GM19468 (cell line): ENCODE measurements at regions not wholly inside any gene's neighbourhood (a gene's known extent, or its start where the extent isn't known, plus 50 kb on each side); places are given as distances from the start of the nearest gene placed in this dataset.

Experiments used
- ATAC-seq: cut with Tn5 transposase; IDR thresholded peaks from one replicate; pipeline ENCODE4 v1.9.1; 2021; ENCODE audit warnings: mild to moderate bottlenecking, moderate library complexity, moderate number of reproducible peaks; ENCODE audit not compliant: unreplicated experiment; ENCODE audit errors: extremely low read depth

GRCh38 chr12:115185506-115185905 is 501.5 kb upstream of the TBX3 start:
- ATAC-seq = no peak

GRCh38 chr12:115183752-115184151 is 499.8 kb upstream of the TBX3 start:
- no peak for ATAC-seq

DNA sequence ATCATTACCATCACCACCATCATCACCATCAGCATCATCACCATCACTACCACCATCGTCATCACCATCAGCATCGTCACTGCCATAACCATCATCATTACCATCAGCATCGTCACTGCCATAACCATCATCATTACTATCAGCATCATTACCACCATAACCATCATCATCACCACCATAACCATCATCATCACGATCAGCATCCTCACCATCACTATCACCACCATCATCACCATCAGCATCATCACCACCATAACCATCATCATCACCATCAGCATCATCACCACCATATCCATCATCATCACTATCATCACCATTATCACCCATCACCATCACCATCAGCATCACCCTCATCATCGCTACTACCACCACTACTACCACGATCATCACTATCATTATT is 493.9 kb upstream of the TBX3 start:
- no peak for ATAC-seq

- ATAC-seq = no peak
Measured at GRCh38 chr12:115176741-115177400, 492.9 kb upstream of the TBX3 start.

DNA sequence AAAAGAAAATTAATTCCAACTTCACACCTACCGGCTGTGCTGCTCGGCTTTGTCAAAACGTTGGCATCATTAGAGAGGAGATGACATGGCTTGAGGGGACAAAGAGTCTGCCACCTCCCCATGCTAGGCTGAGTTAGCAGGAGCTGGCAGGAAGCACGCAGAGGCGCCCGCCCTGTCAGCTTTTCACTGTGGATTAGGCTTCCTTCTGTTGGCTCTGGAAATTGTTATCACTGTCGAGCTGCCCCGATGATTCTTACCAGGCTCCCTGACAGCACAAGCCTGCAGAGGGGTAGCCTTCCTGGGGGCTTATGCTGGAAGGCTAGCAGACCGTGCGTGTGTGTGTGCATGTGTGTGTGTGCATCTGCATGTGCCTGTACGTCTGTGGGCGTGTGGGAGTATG is 490.9 kb upstream of the TBX3 start:
- no peak for ATAC-seq

GRCh38 chr12:115172521-115172920 is 488.5 kb upstream of the TBX3 start:
- ATAC-seq = no peak

GRCh38 chr12:115169981-115170380 is 486.0 kb upstream of the TBX3 start:
- ATAC-seq = no peak

GRCh38 chr12:115166698-115167315 is 482.8 kb upstream of the TBX3 start:
- no peak for ATAC-seq

- ATAC-seq = no peak
Measured at GRCh38 chr12:115163710-115164109, 479.7 kb upstream of the TBX3 start.

DNA sequence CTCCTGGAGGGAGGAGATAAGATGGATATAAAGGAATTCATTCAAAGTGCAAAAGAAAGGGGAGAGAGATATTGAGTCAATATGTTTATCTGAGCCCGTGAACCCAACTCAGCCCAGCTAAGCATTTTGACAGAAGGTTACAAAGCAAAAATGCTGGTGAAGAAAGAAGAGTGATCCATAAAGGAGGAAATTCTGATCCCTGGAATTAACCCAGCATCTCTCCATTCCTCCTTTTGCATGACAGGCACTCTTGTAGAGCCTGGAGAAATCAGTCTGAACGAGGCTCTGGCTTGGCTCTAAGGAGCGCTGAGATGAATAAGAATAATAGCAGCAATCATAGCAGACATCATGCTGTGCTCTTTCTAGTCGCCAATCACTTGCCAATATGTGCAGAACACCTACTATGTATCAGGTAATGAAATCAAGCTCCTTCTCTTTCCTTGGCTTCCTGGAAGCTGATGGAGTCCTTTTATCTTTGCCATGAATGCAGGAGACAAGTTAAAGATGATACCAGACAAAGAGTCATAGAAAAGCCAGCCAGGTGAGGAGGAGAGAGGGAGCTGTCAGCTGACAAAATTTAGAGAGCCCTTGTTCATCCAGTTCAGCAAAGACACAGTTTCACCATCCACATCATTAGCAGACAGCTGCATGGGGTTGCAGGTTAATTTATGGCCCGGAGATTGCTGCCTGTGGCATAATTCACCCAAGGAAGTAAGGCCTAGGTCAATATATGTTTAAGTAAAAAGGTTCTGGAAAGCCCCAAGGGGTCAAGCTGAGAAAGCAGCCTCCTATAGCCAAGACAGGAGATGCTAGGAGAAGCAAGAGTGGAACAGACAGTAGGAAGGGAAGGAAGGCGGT is 476.5 kb upstream of the TBX3 start:
- ATAC-seq = no peak

- ATAC-seq = no peak
Measured at GRCh38 chr12:115158816-115159215, 474.8 kb upstream of the TBX3 start.

DNA sequence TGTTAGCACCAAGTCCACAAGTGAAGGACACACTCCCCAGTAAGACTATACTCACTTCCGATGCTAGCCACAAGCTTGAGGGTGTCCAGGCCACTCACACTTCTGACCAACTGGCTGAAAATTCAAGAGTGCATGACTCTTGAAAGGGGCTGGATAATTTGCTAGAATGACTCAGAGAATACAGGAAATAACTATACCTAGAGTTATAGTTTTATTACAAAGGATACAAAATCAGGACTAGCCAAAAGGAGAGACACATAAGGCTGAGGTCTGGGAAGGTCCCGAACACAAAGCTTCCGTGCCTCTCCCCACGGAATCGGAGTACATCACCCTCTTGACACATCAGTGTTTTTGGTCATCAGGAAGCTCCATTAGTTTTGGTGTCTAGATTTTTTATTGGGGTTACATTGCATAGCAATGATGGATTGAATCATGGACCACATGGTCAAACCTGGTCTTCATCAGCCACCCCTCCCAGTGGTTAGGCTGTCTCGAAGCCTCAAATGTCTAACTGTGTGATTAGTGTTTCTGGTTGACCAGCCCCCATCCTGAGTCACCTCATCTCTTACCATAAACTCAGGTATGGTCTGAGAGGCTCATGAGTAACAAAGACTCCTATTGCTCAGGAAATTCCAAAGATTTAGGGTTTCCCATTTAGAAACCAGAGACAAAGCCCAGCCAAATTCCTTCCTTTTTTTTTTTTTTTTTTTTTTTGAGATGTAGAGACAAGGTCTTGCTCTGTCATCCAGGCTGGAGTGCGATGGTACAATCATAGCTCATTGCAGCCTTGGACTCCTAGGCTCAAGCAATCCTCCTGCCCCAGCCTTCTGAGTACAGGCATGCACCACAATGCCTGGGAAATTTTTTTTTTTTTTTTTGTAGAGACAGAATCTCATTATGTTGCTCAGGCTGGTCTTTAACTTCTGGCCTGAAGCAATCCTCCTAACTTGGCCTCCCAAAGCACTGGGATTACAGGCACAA is 472.0 kb upstream of the TBX3 start:
- no peak for ATAC-seq

- no peak for ATAC-seq
Measured at GRCh38 chr12:115149685-115150378, 465.9 kb upstream of the TBX3 start.

DNA sequence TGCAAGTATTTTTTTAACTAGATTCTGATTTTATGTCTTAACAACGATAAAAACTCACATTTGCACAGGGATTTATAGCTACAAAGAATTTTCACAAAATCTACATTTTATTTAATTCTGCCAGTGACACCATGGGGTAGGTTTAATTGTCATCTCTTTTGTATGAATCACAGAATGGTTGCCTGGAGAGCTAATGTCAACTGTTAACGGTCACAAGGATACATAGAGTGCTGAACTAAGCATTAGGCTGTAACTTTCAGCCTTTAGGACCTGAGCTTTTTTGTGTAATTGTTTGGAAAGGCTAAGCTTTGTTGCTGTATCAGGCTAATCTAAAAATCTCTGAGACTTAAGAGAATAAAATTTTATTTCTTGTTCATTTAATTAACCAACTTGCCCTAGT is 465.3 kb upstream of the TBX3 start:
- no peak for ATAC-seq

GRCh38 chr12:115147916-115148315 is 463.9 kb upstream of the TBX3 start:
- ATAC-seq = no peak

GRCh38 chr12:115146453-115146852 is 462.5 kb upstream of the TBX3 start:
- ATAC-seq = no peak

- no peak for ATAC-seq
Measured at GRCh38 chr12:115144425-115144824, 460.4 kb upstream of the TBX3 start.

DNA sequence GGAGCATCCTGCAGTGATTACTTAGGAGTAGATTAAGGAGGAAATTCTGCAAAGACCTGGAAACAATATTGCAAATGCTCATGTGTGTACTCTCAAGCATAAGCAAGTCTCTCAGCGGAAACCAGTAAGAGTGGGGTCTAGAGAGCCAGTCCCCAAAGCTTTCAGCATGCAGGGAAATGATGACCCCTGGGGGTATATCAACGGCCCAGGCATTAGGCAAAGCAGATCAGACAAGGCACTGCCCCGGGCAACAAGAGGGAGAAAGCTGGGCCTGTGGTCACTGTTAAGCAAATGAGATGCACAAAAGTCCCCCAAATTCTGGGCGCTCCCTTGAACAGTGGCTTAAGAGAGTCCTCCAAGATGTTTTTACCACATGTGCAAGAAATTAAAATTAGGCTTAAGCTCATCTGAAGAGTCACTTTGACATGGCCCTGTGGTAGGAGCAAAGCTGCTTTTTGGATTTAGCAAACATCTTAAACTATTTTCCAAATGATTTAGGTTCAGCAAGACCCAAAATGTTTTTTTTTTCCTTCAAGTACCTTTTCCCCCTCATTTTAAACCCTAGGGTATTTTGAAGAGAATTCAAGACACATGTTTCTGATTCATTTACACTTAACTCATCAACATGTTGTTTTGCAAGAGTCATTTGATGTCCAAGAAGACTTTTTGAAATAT is 457.1 kb upstream of the TBX3 start:
- no peak for ATAC-seq
